ENCODE measurements at regions not wholly inside any gene's neighbourhood (a gene's known extent, or its start where the extent isn't known, plus 50 kb on each side); places are given as distances from the start of the nearest gene placed in this dataset.
"Not testable (repeated sequence)": the region's sequence is repeated elsewhere in the genome, so short reads cannot be mapped to it uniquely, and the experiment has no call there.

GRCh38 chr13:79212064-79212619, 193.9 kb downstream of the RBM26 start:
- Mint-ChIP-seq H3K27me3 (peaks cover 21% of the 10 kb centered on the region), H3K9me3 (no peaks in the 10 kb centered on the region), H3K4me1 (no peaks in the 10 kb centered on the region), H3K4me3 (no peak overlapping the region), H3K27ac (no peak overlapping the region), H3K36me3 (no peaks in the 10 kb centered on the region)
- CTCF ChIA-PET = no interaction called here
- DNase-seq = no peak

DNA sequence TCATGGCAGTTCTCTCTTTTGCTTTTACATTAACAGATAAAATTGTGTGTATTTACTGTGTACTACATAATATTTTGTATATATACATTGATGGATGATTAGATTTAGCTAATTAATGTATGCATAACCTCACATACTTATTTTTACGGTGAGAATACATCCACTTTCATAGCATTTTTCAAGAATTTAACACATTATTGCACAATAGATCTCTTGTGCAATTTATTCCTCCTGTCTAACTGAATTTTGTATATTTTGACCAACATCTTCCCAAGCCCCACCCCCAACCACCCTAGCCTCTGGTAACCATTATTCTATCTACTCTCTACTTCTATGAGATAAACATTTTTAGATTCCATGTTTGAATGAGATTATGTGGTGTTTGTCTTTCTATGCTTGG, 194.7 kb downstream of the RBM26 start:
- Mint-ChIP-seq H3K27ac (no peak overlapping the region), H3K4me1 (no peaks in the 10 kb centered on the region), H3K27me3 (peaks cover 21% of the 10 kb centered on the region), H3K9me3 (no peaks in the 10 kb centered on the region), H3K36me3 (no peaks in the 10 kb centered on the region), H3K4me3 (no peak overlapping the region)
- DNase-seq = no peak
- CTCF ChIA-PET = no interaction called here

- H3K36me3 Mint-ChIP-seq = no peaks in the 10 kb centered on the region
- H3K9me3 Mint-ChIP-seq = no peaks in the 10 kb centered on the region
- no peak overlapping the region for H3K4me3 Mint-ChIP-seq
- no peak overlapping the region for H3K27ac Mint-ChIP-seq
- H3K27me3 Mint-ChIP-seq = peaks cover 6% of the 10 kb centered on the region
- CTCF ChIA-PET = no interaction called here
- peaks cover 38% of the 10 kb centered on the region for H3K4me1 Mint-ChIP-seq
- no peak for DNase-seq
These were observed 208.1 kb downstream of the RBM26 start for GRCh38 chr13:79197933-79198332.

GRCh38 chr13:79196843-79197242, 209.2 kb downstream of the RBM26 start:
- Mint-ChIP-seq H3K4me1 (peaks cover 48% of the 10 kb centered on the region), H3K27me3 (peaks cover 7% of the 10 kb centered on the region), H3K27ac (no peak overlapping the region), H3K9me3 (no peaks in the 10 kb centered on the region), H3K36me3 (peaks cover 2% of the 10 kb centered on the region), H3K4me3 (no peak overlapping the region)
- CTCF ChIA-PET = no interaction called here
- no peak for DNase-seq

DNA sequence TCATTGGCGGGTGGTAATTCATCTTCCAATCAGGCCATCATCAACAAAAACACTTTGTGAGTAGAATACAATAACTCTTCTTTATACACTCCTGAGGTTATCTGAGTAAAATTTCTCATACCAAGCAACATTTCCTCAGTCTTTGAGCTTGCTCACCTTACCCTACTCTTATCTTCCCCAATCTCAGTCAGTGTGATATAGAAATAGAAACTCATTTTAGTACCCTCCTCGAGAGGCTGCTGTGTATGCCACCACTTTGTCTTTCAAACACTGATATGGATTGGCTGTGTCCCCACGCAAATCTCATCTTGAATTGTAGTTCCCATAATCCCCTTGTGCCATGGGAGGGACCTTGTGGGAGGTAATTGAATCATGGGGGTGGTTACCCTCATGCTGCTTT, 209.7 kb downstream of the RBM26 start:
- Mint-ChIP-seq H3K27ac (no peak overlapping the region), H3K4me1 (peaks cover 53% of the 10 kb centered on the region), H3K27me3 (peaks cover 12% of the 10 kb centered on the region), H3K9me3 (no peaks in the 10 kb centered on the region), H3K36me3 (peaks cover 2% of the 10 kb centered on the region), H3K4me3 (no peak overlapping the region)
- CTCF ChIA-PET = no interaction called here
- DNase-seq = no peak

DNA sequence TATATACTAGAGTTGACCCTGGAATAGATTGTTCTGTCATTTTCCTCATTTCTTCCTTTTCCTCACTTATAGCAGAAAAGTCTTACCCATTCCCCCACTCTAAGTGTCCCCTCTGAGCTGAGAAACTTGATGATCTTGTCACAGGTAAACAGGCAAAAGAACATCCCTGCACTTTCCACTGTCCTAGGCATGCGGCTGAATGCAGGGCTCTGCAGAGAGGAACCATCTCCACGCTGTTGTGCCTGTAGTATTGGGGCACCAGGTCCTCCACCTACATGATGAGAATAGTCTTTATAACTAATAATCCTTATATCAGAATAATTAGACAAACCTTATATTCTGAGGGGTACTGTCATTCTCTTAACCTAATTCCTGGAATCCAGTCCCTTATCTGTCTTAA, 211.3 kb downstream of the RBM26 start:
- no peak for DNase-seq
- H3K27ac Mint-ChIP-seq = peak overlapping the region; percentile 81
- no peaks in the 10 kb centered on the region for H3K9me3 Mint-ChIP-seq
- H3K27me3 Mint-ChIP-seq = peaks cover 7% of the 10 kb centered on the region
- no peak overlapping the region for H3K4me3 Mint-ChIP-seq
- peaks cover 59% of the 10 kb centered on the region for H3K4me1 Mint-ChIP-seq
- H3K36me3 Mint-ChIP-seq = peaks cover 2% of the 10 kb centered on the region
- CTCF ChIA-PET = interaction anchor here (1.0 to 1.2 kb wide), 2 partner anchors 9 to 347 kb away, joined by 3 read pairs; no protein-coding TSS in a partner anchor

GRCh38 chr13:79194272-79194671, 211.8 kb downstream of the RBM26 start:
- Mint-ChIP-seq H3K4me3 (no peak overlapping the region), H3K9me3 (no peaks in the 10 kb centered on the region), H3K36me3 (peaks cover 3% of the 10 kb centered on the region), H3K27ac (peak overlapping the region; percentile 81), H3K27me3 (peaks cover 8% of the 10 kb centered on the region), H3K4me1 (peaks cover 59% of the 10 kb centered on the region)
- CTCF ChIA-PET = no interaction called here
- peak; percentile 76 for DNase-seq

DNA sequence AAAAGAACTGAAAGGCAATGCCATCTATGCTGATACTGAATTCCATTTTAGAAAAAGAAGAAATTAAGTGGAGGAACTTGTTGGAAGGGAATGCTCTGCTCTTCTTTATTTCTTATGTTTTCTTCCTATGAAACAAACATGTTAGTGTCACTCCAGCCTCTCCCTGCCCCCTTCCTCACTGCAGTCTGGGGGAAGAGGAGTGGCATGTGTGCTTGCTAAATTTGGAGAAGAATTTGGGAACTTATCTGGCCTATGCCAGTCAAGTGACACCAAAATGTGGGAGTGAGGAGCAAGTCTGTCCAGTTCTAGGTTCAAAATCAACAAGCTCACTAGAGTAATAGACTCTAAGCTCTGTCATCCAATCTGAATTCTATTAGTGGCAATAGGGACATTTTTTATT, 214.6 kb downstream of the RBM26 start:
- peaks cover 18% of the 10 kb centered on the region for H3K27me3 Mint-ChIP-seq
- peaks cover 54% of the 10 kb centered on the region for H3K4me1 Mint-ChIP-seq
- no peak overlapping the region for H3K4me3 Mint-ChIP-seq
- H3K36me3 Mint-ChIP-seq = peaks cover 5% of the 10 kb centered on the region
- H3K27ac Mint-ChIP-seq = no peak overlapping the region
- no peak for DNase-seq
- CTCF ChIA-PET = no interaction called here
- H3K9me3 Mint-ChIP-seq = no peaks in the 10 kb centered on the region

DNA sequence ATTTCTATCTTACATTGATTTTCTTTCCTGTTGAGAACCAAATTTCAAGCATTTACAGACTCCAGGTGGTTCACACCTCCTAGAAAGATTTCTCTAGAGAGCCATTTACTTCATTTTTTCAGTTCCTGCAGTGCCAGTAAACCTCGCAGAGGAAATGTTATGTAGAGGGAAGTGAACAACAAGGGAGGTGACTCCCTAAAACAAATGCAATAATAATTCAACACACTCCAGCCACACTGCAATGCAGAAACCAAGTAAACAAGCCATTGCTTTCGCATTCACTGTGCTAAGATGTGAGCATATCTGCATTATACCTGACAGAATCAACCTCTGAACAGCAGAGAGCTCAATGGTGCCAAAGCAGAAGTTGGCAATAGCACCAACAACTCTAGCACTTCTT, 215.1 kb downstream of the RBM26 start:
- peaks cover 18% of the 10 kb centered on the region for H3K27me3 Mint-ChIP-seq
- CTCF ChIA-PET = no interaction called here
- H3K27ac Mint-ChIP-seq = peak overlapping the region; percentile 9
- no peak overlapping the region for H3K4me3 Mint-ChIP-seq
- no peaks in the 10 kb centered on the region for H3K9me3 Mint-ChIP-seq
- DNase-seq = no peak
- H3K36me3 Mint-ChIP-seq = peaks cover 5% of the 10 kb centered on the region
- peaks cover 48% of the 10 kb centered on the region for H3K4me1 Mint-ChIP-seq

- Mint-ChIP-seq H3K27ac (no peak overlapping the region), H3K27me3 (peaks cover 24% of the 10 kb centered on the region), H3K4me1 (peaks cover 22% of the 10 kb centered on the region), H3K4me3 (no peak overlapping the region), H3K9me3 (no peaks in the 10 kb centered on the region), H3K36me3 (peaks cover 5% of the 10 kb centered on the region)
- DNase-seq = no peak
- CTCF ChIA-PET = no interaction called here
These were observed 218.0 kb downstream of the RBM26 start for GRCh38 chr13:79187917-79188690.

- Mint-ChIP-seq H3K27me3 (peaks cover 23% of the 10 kb centered on the region), H3K27ac (no peak overlapping the region), H3K9me3 (no peaks in the 10 kb centered on the region), H3K4me1 (no peaks in the 10 kb centered on the region), H3K4me3 (no peak overlapping the region), H3K36me3 (peaks cover 2% of the 10 kb centered on the region)
- CTCF ChIA-PET = interaction anchor here (1.1 kb wide), 1 partner anchor 10 kb away, joined by 3 read pairs; no protein-coding TSS in a partner anchor
- DNase-seq = no peak
These were observed 220.5 kb downstream of the RBM26 start for GRCh38 chr13:79185580-79185979.

DNA sequence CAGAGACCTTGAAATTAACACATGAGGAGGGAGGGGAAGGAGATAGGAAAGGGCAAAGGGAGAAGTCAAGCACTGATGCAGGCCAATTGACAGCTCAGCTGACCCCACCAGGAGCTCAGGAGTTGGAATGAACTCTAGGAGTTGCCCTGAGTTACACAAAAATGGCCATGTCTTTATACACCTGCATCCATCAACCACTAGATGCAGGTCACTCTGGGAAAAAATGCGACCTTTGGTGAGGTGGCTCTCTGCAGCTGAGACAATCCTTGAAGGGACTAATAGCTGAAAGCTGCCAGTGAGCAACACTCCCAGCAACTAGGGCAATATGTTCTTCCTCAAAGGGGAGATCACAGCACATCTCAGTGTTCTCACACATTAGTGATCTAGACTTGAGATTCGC, 222.8 kb downstream of the RBM26 start:
- H3K4me1 Mint-ChIP-seq = no peaks in the 10 kb centered on the region
- CTCF ChIA-PET = no interaction called here

GRCh38 chr13:79173691-79174090, 232.4 kb downstream of the RBM26 start:
- H3K36me3 Mint-ChIP-seq, H3K4me3 Mint-ChIP-seq, H3K27ac Mint-ChIP-seq, CTCF ChIA-PET, H3K4me1 Mint-ChIP-seq, H3K27me3 Mint-ChIP-seq, DNase-seq, H3K9me3 Mint-ChIP-seq: not testable (repeated sequence)

More for the DNA sequence above, 222.8 kb downstream of the RBM26 start:
- DNase-seq = no peak
- Mint-ChIP-seq H3K36me3 (no peaks in the 10 kb centered on the region), H3K9me3 (no peaks in the 10 kb centered on the region), H3K27me3 (peaks cover 16% of the 10 kb centered on the region), H3K27ac (no peak overlapping the region), H3K4me3 (no peak overlapping the region)

DNA sequence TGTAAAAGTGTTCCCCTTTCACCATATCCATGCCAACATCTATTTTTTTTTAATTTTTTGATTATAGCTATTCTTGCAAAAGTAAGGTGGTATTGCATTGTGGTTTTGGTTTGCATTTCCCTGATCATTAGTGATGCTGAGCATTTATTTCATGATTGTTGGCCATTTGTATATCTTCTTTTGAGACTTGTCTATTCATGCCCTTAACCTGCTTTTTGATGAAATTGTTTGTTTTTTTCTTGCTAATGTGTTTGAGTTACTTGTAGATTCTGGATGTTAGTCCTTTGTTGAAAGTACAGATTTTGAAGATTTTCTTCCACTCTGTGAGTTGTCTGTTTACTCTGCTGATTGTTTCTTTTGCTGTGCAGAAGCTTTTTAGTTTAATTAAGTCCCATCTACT, 233.1 kb downstream of the RBM26 start:
- H3K27ac Mint-ChIP-seq, H3K4me3 Mint-ChIP-seq, H3K9me3 Mint-ChIP-seq, H3K27me3 Mint-ChIP-seq, H3K36me3 Mint-ChIP-seq, CTCF ChIA-PET, H3K4me1 Mint-ChIP-seq, DNase-seq: not testable (repeated sequence)
